ENCODE measurements at regions not wholly inside any gene's neighbourhood (a gene's known extent, or its start where the extent isn't known, plus 50 kb on each side); places are given as distances from the start of the nearest gene placed in this dataset.

- TF ChIP-seq, protein P1, sequence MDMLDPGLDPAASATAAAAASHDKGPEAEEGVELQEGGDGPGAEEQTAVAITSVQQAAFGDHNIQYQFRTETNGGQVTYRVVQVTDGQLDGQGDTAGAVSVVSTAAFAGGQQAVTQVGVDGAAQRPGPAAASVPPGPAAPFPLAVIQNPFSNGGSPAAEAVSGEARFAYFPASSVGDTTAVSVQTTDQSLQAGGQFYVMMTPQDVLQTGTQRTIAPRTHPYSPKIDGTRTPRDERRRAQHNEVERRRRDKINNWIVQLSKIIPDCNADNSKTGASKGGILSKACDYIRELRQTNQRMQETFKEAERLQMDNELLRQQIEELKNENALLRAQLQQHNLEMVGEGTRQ (IDR thresholded peaks at IDR 0.05; ENCODE audit: borderline replicate concordance, low read depth, low read length), result no peak
- TF ChIP-seq TARDBP (IDR thresholded peaks at IDR 0.05; ENCODE audit: borderline replicate concordance) (no peak), MTA2 (IDR thresholded peaks at IDR 0.05; ENCODE audit: low read depth) (no peak)
- TF ChIP-seq, protein P2, sequence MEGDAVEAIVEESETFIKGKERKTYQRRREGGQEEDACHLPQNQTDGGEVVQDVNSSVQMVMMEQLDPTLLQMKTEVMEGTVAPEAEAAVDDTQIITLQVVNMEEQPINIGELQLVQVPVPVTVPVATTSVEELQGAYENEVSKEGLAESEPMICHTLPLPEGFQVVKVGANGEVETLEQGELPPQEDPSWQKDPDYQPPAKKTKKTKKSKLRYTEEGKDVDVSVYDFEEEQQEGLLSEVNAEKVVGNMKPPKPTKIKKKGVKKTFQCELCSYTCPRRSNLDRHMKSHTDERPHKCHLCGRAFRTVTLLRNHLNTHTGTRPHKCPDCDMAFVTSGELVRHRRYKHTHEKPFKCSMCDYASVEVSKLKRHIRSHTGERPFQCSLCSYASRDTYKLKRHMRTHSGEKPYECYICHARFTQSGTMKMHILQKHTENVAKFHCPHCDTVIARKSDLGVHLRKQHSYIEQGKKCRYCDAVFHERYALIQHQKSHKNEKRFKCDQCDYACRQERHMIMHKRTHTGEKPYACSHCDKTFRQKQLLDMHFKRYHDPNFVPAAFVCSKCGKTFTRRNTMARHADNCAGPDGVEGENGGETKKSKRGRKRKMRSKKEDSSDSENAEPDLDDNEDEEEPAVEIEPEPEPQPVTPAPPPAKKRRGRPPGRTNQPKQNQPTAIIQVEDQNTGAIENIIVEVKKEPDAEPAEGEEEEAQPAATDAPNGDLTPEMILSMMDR (IDR thresholded peaks at IDR 0.05 in 2 of 3, conservative IDR thresholded peaks at IDR 0.05 in 1 of 3; ENCODE audit: control insufficient read depth in 2 of 3, extremely low read depth in 1 of 3, insufficient read depth in 1 of 3, low read depth in 3 of 3, low read length in 3 of 3), result no peak
These were observed 115.6 kb upstream of the GPC1 start for GRCh38 chr2:240319855-240320203.

All from GM12878 (cell line).